AG04450 (cell line): ENCODE measurements at regions not wholly inside any gene's neighbourhood (a gene's known extent, or its start where the extent isn't known, plus 50 kb on each side); places are given as distances from the start of the nearest gene placed in this dataset.

Source experiments
- CTCF ChIA-PET: fragments of 300-600, 350-600 bp; formaldehyde crosslinking; extraction: SDS; loops from one replicate; lab custom pipeline; 2022; ENCODE audit warnings: antibody characterized with exemption, inconsistent platforms; lab: Charles Lee
- POLR2A ChIA-PET: fragments of 350-600 bp; formaldehyde crosslinking; extraction: SDS; loops from one replicate; lab custom pipeline; 2021; ENCODE audit warnings: antibody characterized with exemption, inconsistent platforms; lab: Yijun Ruan, JAX
- DNase-seq: peaks from one replicate; pipeline ENCODE4 v3.0.0-alpha.2; 2011; ENCODE audit warnings: low read depth, low spot score
- H3K27ac ChIP-seq: one replicate; pipeline ENCODE4 v1.5.1; 2012; ENCODE audit warnings: low read depth, low read length, control low read depth
- H3K27me3 ChIP-seq: one replicate; pipeline ENCODE4 v1.6.0; 2012; ENCODE audit warnings: low read length; ENCODE audit not compliant: control insufficient read depth, insufficient read depth
- H3K4me3 ChIP-seq: 2 replicates; pipeline ENCODE4 v1.5.1; 2011; ENCODE audit warnings: mild to moderate bottlenecking, low read depth, low read length, control low read depth
- H3K9me3 ChIP-seq: 2 replicates; pipeline ENCODE4 v1.5.1; 2012; ENCODE audit warnings: low read length; ENCODE audit not compliant: control insufficient read depth, insufficient read depth
- TF ChIP-seq, protein P1 (sequence below): IDR thresholded peaks from 2 replicates; pipeline ENCODE4 v1.5.1; 2011; ENCODE audit warnings: low read depth, low read length, control low read depth, inconsistent platforms

DNA sequence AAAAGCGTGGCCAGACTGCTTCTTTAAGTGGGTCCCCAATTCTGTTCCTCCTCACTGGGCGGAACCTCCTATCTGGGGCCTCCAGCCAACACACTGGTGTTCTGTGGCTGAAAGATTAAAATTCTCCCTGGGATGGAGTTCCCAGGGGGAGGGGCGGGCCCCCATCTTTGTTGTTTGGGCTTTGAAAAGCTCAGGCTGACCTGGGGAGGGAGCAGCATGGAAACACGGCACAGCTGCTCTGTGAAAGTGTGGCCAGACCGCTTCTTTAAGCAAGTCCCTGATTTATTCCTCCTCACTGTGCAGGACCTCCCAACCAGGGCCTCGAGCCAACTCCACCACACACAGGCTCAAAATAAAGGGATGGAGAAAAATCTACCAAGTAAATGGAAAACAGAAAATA, 219.5 kb downstream of the TMEM47 start:
- CTCF ChIA-PET = no interaction called here

DNA sequence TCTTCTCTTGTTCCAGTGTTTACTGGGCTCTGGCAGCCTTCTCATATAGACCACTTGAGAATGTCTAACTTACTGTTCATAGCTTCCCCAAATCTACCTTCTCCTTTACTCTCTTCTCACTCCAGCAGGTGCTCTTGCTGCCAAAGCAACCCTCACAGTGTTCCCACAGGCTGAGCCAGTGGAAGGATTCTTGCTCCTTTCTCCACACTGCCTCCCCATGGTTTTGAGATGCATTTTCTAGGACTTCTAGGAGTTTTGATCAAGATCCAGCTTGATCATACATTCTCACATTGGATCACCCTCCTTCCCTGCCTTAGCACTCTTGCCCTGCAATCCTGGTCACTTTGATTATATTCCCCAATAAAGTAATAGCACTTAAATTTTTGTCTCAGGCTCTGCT, 230.8 kb downstream of the TMEM47 start:
- TF ChIP-seq, protein P1, sequence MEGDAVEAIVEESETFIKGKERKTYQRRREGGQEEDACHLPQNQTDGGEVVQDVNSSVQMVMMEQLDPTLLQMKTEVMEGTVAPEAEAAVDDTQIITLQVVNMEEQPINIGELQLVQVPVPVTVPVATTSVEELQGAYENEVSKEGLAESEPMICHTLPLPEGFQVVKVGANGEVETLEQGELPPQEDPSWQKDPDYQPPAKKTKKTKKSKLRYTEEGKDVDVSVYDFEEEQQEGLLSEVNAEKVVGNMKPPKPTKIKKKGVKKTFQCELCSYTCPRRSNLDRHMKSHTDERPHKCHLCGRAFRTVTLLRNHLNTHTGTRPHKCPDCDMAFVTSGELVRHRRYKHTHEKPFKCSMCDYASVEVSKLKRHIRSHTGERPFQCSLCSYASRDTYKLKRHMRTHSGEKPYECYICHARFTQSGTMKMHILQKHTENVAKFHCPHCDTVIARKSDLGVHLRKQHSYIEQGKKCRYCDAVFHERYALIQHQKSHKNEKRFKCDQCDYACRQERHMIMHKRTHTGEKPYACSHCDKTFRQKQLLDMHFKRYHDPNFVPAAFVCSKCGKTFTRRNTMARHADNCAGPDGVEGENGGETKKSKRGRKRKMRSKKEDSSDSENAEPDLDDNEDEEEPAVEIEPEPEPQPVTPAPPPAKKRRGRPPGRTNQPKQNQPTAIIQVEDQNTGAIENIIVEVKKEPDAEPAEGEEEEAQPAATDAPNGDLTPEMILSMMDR = no peak
- no peak overlapping the region for H3K27ac ChIP-seq
- no peak for DNase-seq
- CTCF ChIA-PET = no interaction called here
- H3K9me3 ChIP-seq = no peaks in the 10 kb centered on the region
- H3K4me3 ChIP-seq = no peak overlapping the region
- H3K27me3 ChIP-seq = no peaks in the 10 kb centered on the region
- POLR2A ChIA-PET = no interaction called here

More for the DNA sequence above, 219.5 kb downstream of the TMEM47 start:
- Histone ChIP-seq H3K27ac (no peak overlapping the region), H3K9me3 (peaks cover 3% of the 10 kb centered on the region; the same call in 1 of the 2 replicates), H3K4me3 (no peak overlapping the region), H3K27me3 (no peaks in the 10 kb centered on the region)
- POLR2A ChIA-PET = no interaction called here
- TF ChIP-seq, protein P1 = no peak
- no peak for DNase-seq

DNA sequence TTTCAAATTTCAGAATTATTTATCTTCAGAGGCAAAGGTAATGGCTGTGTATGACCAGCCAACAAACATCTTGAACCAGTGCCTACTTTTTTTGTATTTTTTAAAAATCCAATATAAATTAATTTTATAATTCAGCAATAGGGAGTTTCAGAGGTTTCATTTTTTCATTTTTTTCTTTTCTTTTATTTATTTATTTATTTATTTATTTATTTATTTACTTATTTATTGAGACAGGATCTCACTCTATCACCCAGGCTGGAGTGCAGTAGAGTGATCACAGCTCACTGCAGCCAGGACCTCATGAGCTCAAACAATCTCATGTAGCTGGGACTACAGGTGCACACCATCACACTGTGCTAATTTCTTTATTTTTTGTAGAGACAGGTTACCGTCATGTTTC, 250.5 kb downstream of the TMEM47 start:
- ChIA-PET POLR2A (no interaction called here), CTCF (no interaction called here)
- H3K9me3 ChIP-seq = no peaks in the 10 kb centered on the region
- H3K27ac ChIP-seq = no peak overlapping the region
- TF ChIP-seq, protein P1 = no peak
- DNase-seq = no peak
- H3K27me3 ChIP-seq = no peaks in the 10 kb centered on the region
- H3K4me3 ChIP-seq = no peak overlapping the region

DNA sequence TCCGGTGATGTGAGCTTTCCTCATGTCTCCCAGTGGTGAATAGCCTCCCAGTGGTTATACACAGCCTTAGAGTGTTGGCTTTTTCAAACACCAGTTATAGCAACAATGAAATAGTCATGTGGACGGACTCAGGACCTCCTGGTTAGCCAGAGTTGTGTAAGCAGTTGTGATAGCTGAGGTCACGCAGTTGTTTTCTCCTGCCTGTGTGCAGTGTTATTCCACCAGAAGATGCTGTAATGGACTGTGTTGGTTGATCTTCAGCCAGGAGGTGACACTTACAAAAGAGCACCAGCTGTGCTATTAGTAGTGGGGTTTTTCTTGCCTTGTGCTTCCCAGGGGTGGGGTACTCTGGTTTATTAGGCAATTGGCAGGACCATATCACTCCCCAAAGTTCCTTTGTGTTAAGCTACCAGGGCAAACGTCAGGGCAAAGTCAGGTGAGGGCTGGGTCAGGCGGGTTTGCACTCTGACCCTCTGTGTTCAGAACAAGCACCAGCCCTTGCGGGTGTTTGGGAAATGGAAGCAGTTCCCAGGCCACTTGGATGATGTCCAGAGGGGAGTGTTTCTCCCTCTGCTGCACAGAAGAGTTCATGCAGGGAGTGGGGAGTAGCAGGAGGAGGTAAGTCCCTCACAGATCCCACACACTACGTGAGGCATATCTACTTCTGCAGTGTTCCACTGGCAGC, 252.6 kb downstream of the TMEM47 start:
- ChIA-PET CTCF (no interaction called here), POLR2A (no interaction called here)
- Histone ChIP-seq H3K4me3 (no peak overlapping the region), H3K9me3 (no peaks in the 10 kb centered on the region), H3K27me3 (no peaks in the 10 kb centered on the region), H3K27ac (no peak overlapping the region)
- TF ChIP-seq, protein P1 = no peak
- DNase-seq = no peak

DNA sequence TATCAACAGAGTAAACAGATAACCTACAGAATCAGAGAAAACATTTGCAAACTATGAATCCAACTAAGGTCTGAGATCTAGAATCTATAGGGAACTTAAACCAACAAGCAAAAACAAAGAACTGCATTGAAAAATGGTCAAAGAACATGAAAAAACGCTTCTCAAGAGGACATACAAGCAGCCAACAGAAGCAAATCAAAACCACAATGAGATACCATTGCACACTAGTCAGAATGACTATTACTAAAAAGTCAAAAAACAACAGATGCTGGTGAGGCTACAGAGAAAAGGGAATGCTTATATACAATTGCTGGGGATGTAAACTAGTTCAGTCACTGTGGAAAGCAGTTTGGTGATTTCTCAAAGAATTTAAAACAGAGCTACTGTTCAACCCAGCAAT, 255.7 kb downstream of the TMEM47 start:
- no peak overlapping the region for H3K4me3 ChIP-seq
- DNase-seq = no peak
- no peaks in the 10 kb centered on the region for H3K9me3 ChIP-seq
- ChIA-PET CTCF (no interaction called here), POLR2A (no interaction called here)
- no peak overlapping the region for H3K27ac ChIP-seq
- TF ChIP-seq, protein P1 = no peak
- H3K27me3 ChIP-seq = no peaks in the 10 kb centered on the region
